Adrenal gland (tissue), 5 donors: ENCODE measurements at regions not wholly inside any gene's neighbourhood (a gene's known extent, or its start where the extent isn't known, plus 50 kb on each side); places are given as distances from the start of the nearest gene placed in this dataset.

Experiments
- POLR2A ChIP-seq, 2 donors: fragments of 450-650 bp; IDR thresholded peaks; one replicate each; pipeline ENCODE4 v1.6.1; 2017; ENCODE audit warnings: antibody characterized with exemption in 2 of 2, mild to moderate bottlenecking in 2 of 2, moderate library complexity in 1 of 2
- TF ChIP-seq, protein P1 (sequence below), 6 experiments: fragments of 450-650 bp in 4 of 6; fragments of 200-600 bp in 2 of 6; sonication (generic) in 1 of 6; IDR thresholded peaks; 1 replicate in 5 of 6; 2 replicates in 1 of 6; pipeline versions ENCODE4 v1.5.1 to v1.8.0; 2016 to 2021; ENCODE audit warnings: antibody characterized with exemption in 6 of 6, mild to moderate bottlenecking in 2 of 6, moderate library complexity in 1 of 6
- donor health status: DM: no; HTN: no; CAD: no.

DNA sequence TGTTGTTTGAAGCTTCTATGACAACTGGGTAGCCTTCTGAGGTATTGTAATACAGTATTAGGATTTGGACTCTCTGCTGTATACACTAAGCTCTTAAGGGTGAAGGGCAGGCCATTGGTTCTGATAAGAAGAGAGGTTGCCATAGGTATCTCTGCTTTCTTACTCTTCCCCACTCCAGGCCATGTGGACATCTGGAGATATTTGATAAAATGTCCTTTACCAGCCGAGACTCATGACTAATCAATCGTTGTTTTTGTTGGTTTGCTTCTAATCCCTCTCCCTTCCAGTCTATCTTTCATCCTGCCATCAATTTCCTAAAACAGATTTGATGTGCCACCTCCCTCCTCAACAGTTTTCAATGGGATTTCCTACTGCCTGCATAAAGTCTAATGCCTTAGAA is 64.6 kb upstream of the WDR26 start:
- TF ChIP-seq POLR2A (IDR thresholded peaks at IDR 0.05) = no peak
- TF ChIP-seq, protein P1, sequence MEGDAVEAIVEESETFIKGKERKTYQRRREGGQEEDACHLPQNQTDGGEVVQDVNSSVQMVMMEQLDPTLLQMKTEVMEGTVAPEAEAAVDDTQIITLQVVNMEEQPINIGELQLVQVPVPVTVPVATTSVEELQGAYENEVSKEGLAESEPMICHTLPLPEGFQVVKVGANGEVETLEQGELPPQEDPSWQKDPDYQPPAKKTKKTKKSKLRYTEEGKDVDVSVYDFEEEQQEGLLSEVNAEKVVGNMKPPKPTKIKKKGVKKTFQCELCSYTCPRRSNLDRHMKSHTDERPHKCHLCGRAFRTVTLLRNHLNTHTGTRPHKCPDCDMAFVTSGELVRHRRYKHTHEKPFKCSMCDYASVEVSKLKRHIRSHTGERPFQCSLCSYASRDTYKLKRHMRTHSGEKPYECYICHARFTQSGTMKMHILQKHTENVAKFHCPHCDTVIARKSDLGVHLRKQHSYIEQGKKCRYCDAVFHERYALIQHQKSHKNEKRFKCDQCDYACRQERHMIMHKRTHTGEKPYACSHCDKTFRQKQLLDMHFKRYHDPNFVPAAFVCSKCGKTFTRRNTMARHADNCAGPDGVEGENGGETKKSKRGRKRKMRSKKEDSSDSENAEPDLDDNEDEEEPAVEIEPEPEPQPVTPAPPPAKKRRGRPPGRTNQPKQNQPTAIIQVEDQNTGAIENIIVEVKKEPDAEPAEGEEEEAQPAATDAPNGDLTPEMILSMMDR (IDR thresholded peaks at IDR 0.05) = no peak
